Astrocyte (in vitro differentiated cells and primary cell): ENCODE measurements at regions not wholly inside any gene's neighbourhood (a gene's known extent, or its start where the extent isn't known, plus 50 kb on each side); places are given as distances from the start of the nearest gene placed in this dataset.

Experiments used
- EZH2 ChIP-seq: IDR thresholded peaks from 2 replicates; pipeline ENCODE4 v1.6.1; 2012; ENCODE audit warnings: mild to moderate bottlenecking, low read length, inconsistent platforms; ENCODE audit not compliant: insufficient read depth
- TF ChIP-seq, protein P1 (sequence below): IDR thresholded peaks from 2 replicates; pipeline ENCODE4 v1.5.1; 2011; ENCODE audit warnings: low read depth, mild to moderate bottlenecking, inconsistent platforms, low read length, moderate library complexity; ENCODE audit not compliant: insufficient read depth

DNA sequence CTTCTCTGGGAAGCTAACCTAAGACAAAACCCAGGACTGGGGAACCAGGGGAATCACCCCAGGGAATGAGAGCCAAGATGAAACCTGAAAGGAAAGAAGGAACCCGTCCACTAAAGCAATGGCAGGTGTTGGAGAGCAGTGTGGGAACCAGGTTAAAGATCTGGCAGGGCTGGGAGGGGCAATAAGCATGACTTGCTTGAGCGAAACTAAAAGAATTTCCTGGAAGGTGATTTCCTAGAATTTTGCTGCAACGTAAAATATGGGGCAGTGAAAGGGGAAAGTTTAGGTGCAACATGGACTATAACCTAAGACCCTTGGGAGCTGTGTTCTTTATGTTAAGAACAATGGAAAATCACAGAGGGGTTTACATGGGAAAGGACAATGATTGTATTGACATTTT, 126.2 kb upstream of the SSTR4 start:
- TF ChIP-seq, protein P1, sequence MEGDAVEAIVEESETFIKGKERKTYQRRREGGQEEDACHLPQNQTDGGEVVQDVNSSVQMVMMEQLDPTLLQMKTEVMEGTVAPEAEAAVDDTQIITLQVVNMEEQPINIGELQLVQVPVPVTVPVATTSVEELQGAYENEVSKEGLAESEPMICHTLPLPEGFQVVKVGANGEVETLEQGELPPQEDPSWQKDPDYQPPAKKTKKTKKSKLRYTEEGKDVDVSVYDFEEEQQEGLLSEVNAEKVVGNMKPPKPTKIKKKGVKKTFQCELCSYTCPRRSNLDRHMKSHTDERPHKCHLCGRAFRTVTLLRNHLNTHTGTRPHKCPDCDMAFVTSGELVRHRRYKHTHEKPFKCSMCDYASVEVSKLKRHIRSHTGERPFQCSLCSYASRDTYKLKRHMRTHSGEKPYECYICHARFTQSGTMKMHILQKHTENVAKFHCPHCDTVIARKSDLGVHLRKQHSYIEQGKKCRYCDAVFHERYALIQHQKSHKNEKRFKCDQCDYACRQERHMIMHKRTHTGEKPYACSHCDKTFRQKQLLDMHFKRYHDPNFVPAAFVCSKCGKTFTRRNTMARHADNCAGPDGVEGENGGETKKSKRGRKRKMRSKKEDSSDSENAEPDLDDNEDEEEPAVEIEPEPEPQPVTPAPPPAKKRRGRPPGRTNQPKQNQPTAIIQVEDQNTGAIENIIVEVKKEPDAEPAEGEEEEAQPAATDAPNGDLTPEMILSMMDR, result no peak
- no peak for TF ChIP-seq EZH2
